PFSK-1 (cell line): ENCODE measurements at regions not wholly inside any gene's neighbourhood (a gene's known extent, or its start where the extent isn't known, plus 50 kb on each side); places are given as distances from the start of the nearest gene placed in this dataset.

Experiments used
- FOXP2 ChIP-seq: optimal IDR thresholded peaks from 2 replicates; pipeline ENCODE3; 2011; ENCODE audit warnings: borderline replicate concordance, control low read depth, inconsistent platforms; ENCODE audit not compliant: insufficient read depth; ENCODE audit errors: extremely low read length, extremely low read depth
- POLR2AphosphoS5 ChIP-seq: IDR thresholded peaks from 2 replicates; pipeline ENCODE4 v1.6.1; 2012; ENCODE audit warnings: low read depth, mild to moderate bottlenecking, control low read depth, low read length, moderate library complexity
- SIN3A ChIP-seq: IDR thresholded peaks from 2 replicates; pipeline ENCODE4 v1.6.1; 2012; ENCODE audit warnings: mild to moderate bottlenecking, low read length, moderate library complexity, borderline replicate concordance; ENCODE audit not compliant: insufficient read depth
- TAF1 ChIP-seq: IDR thresholded peaks from 2 replicates; pipeline ENCODE4 v1.6.1; 2012; ENCODE audit warnings: low read length, control low read depth, borderline replicate concordance; ENCODE audit not compliant: insufficient read depth
- TF ChIP-seq, protein P1 (sequence below), 2 experiments: IDR thresholded peaks; 2 replicates each; pipeline versions ENCODE4 v1.6.1 to v1.8.0; 2011 to 2012; ENCODE audit warnings: low read depth in 2 of 2, low read length in 2 of 2, control low read depth in 1 of 2, inconsistent platforms in 1 of 2, mild to moderate bottlenecking in 1 of 2, moderate library complexity in 1 of 2; ENCODE audit not compliant: insufficient read depth in 1 of 2

DNA sequence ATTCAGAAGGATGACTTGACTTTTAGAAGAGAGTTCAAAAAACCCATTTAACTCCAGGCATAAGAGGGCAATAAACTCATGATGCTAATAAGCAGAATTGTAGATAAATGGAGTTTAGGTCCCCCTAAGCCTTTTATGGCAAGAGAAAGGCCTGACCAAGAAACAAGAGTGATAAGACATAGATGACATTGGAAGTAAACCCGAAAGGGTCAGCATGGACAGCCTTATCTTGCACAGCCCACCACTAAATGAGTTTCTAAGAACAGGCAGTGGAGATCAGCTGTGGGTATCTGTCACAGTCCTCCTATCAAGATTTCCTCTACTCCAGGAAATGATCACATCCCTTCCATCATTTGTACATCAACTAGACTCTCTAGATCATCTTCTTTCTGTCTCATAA is 457.9 kb upstream of the ADAMTS9 start:
- TF ChIP-seq, protein P1, sequence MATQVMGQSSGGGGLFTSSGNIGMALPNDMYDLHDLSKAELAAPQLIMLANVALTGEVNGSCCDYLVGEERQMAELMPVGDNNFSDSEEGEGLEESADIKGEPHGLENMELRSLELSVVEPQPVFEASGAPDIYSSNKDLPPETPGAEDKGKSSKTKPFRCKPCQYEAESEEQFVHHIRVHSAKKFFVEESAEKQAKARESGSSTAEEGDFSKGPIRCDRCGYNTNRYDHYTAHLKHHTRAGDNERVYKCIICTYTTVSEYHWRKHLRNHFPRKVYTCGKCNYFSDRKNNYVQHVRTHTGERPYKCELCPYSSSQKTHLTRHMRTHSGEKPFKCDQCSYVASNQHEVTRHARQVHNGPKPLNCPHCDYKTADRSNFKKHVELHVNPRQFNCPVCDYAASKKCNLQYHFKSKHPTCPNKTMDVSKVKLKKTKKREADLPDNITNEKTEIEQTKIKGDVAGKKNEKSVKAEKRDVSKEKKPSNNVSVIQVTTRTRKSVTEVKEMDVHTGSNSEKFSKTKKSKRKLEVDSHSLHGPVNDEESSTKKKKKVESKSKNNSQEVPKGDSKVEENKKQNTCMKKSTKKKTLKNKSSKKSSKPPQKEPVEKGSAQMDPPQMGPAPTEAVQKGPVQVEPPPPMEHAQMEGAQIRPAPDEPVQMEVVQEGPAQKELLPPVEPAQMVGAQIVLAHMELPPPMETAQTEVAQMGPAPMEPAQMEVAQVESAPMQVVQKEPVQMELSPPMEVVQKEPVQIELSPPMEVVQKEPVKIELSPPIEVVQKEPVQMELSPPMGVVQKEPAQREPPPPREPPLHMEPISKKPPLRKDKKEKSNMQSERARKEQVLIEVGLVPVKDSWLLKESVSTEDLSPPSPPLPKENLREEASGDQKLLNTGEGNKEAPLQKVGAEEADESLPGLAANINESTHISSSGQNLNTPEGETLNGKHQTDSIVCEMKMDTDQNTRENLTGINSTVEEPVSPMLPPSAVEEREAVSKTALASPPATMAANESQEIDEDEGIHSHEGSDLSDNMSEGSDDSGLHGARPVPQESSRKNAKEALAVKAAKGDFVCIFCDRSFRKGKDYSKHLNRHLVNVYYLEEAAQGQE (IDR thresholded peaks at IDR 0.05; ENCODE audit: insufficient read depth in 1 of 2, low read depth in 2 of 2, low read length in 2 of 2): no peak
- TF ChIP-seq FOXP2 (no peak), POLR2AphosphoS5 (no peak), SIN3A (no peak), TAF1 (no peak)

DNA sequence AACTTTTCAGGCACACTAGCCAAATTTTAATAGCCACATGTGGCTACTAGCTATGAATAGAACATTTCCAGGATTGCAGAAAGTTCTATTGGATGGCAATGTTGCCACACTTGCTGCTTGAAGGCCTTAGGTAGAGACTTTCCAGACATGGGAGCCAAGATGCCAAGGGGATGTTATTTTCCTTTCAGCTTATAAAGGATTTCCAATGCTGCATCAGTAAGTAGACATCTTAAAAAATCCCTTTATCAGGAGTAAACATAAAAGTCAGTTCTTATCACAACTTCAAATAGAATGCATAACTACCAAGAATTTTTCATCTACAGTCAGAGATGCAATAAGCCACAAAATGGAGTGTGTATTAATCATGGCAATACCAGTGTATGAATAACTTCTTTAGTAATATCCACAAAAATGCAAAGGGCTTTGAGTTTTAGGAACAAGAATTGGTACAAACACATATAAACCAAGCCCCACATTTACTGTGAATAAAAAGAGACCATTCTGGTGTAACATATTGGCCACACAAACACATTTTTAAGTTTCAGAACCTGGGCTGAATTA is 457.1 kb upstream of the ADAMTS9 start:
- no peak for TF ChIP-seq SIN3A
- TF ChIP-seq POLR2AphosphoS5: no peak
- no peak for TF ChIP-seq FOXP2
- TF ChIP-seq, protein P1 (IDR thresholded peaks at IDR 0.05; ENCODE audit: insufficient read depth in 1 of 2, low read depth in 2 of 2, low read length in 2 of 2): no peak
- TF ChIP-seq TAF1: no peak

DNA sequence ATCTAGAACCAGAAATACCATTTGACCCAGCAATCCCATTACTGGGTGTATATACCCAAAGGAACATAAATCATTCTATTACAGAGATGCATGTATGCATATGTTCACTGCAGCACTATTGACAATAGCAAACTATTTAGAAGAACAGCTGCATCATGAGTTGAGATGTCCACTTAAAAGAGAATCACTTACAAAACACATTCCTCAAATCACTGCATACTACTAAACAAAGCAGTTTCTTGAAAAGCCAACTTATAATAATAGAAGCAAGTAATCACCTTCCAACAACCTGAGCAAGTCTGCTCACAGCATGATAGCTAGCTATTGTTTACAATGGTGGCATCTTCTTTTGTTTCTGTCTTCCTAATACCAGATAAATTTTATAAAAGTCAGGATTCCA is 454.7 kb upstream of the ADAMTS9 start:
- TF ChIP-seq TAF1 (no peak), POLR2AphosphoS5 (no peak), FOXP2 (no peak), SIN3A (no peak)
- TF ChIP-seq, protein P1 (IDR thresholded peaks at IDR 0.05; ENCODE audit: insufficient read depth in 1 of 2, low read depth in 2 of 2, low read length in 2 of 2): no peak

DNA sequence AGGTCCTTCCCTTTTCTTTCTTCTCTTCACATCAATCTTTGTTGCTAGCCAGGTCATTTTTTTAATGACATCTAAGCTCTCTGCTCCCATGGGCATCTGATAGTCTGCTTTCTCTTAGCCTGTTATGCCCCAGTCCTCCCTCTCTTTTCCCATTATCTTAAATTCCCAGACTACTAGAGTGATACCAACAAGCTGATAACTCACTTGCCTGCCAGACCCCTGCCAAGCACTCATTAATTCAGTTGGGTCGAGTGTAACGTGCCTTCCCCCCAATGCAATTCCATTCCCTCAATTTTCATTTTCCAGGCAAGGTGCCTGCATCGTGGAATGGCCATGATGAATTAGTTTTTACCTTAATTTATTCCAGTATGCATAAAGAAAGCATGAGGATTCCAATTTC is 450.8 kb upstream of the ADAMTS9 start:
- TF ChIP-seq TAF1: no peak
- TF ChIP-seq, protein P1 (IDR thresholded peaks at IDR 0.05; ENCODE audit: insufficient read depth in 1 of 2, low read depth in 2 of 2, low read length in 2 of 2): no peak
- TF ChIP-seq FOXP2: no peak
- no peak for TF ChIP-seq POLR2AphosphoS5

DNA sequence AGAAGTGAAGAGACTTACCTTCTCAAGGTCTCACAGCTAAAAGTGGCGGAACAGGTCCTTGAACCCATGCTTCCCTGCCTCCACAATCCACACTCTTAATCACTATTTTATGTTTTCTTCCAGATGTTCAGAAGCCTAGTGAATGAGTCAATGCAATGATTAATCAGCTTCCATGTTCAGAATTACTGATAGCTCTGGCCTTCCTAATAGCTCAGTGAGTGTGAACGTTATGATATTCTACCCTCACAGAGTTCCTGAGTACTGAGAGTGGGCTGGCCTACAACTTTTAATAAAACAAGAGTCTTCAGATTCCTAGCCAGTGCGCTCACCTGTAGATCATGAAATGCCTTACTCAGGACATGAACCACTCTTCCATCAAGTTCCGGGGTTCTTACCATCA is 443.0 kb upstream of the ADAMTS9 start:
- TF ChIP-seq, protein P1 (IDR thresholded peaks at IDR 0.05; ENCODE audit: insufficient read depth in 1 of 2, low read depth in 2 of 2, low read length in 2 of 2): no peak
- TF ChIP-seq SIN3A (no peak), FOXP2 (no peak), POLR2AphosphoS5 (no peak), TAF1 (no peak)
